ENCODE measurements at regions not wholly inside any gene's neighbourhood (a gene's known extent, or its start where the extent isn't known, plus 50 kb on each side); places are given as distances from the start of the nearest gene placed in this dataset.

DNA sequence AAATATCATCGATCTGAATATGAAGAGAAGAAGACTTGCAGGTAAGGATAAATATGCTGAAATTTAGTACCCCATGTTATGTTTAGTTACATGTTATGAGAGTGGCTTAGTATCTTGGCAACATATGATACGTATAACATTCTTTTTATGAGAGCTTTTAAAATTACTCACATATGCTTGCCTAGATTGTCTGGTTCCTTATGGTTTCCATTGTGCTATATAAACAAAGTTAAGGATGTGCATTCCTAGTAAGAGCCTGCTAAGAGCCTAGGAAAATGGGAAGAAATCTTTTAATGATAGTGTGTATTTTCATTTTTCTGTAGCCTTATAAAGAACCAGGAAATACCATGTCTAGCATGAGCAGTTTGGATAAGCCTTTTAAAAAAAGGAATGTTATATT, 112.0 kb upstream of the KCNN2 start:
- TF ChIP-seq, protein P1, sequence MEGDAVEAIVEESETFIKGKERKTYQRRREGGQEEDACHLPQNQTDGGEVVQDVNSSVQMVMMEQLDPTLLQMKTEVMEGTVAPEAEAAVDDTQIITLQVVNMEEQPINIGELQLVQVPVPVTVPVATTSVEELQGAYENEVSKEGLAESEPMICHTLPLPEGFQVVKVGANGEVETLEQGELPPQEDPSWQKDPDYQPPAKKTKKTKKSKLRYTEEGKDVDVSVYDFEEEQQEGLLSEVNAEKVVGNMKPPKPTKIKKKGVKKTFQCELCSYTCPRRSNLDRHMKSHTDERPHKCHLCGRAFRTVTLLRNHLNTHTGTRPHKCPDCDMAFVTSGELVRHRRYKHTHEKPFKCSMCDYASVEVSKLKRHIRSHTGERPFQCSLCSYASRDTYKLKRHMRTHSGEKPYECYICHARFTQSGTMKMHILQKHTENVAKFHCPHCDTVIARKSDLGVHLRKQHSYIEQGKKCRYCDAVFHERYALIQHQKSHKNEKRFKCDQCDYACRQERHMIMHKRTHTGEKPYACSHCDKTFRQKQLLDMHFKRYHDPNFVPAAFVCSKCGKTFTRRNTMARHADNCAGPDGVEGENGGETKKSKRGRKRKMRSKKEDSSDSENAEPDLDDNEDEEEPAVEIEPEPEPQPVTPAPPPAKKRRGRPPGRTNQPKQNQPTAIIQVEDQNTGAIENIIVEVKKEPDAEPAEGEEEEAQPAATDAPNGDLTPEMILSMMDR (IDR thresholded peaks at IDR 0.05), result no peak
- TF ChIP-seq POLR2A (IDR thresholded peaks at IDR 0.05), result no peak
